ENCODE measurements at regions not wholly inside any gene's neighbourhood (a gene's known extent, or its start where the extent isn't known, plus 50 kb on each side); places are given as distances from the start of the nearest gene placed in this dataset.
"Not testable (repeated sequence)": the region's sequence is repeated elsewhere in the genome, so short reads cannot be mapped to it uniquely, and the experiment has no call there.

GRCh38 chr20:64327223-64327549 lies 71.6 kb downstream of the PCMTD2 start:
- not testable (repeated sequence) for H3K4me3 ChIP-seq, H3K9me3 ChIP-seq, H3K27ac ChIP-seq, H3K4me1 ChIP-seq, H3K36me3 ChIP-seq, ATAC-seq
- H3K27me3 ChIP-seq = peaks cover 20% of the 10 kb centered on the region
- WGBS, 2 donors (ENCODE audit: low coverage in 1 of 2) = 88% methylated on average over 1 of the region's 15 CpGs; no CpG with 5 or more reads in 1 of the 2 donors

DNA sequence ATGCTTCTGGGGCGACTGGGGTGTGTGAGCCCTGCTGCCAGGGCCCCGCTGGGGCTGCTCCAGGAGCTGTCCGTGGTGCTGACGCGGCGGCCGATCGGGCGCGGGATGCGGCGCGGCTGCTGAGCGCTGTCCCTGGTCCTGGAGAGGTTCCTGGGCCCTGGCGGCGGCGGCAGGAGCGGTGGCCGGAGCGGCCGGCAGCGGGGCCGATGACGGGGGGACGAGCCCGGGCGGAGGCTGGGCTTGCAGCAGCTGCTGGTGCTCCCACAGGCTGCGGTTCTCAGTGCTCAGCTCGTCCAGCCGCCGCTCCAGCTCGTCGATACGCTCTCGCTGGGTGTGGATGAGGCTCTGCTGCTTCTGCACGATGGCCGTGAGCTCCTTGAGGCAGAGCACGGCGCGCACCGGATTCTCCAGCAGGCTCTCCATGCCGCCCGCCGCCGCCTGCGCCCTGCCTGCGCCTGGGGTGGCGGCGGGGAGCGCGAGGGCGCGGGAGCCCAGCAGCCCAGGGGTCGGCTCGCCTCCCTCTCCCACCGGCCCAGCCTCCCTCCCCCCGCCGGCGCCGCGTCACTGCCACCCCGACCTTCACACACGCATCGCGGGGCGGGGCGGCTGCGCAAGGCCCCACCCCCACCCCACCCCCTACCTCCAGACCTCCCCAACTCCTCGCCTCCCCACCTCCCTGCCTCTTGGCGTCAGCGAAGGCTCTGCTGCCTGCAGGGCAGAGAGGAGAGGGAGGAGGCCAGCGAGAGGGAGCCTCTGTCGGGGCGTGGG lies 72.2 kb downstream of the PCMTD2 start:
- not testable (repeated sequence) for H3K36me3 ChIP-seq, H3K9me3 ChIP-seq, H3K4me3 ChIP-seq, H3K27ac ChIP-seq, H3K4me1 ChIP-seq
- peaks cover 20% of the 10 kb centered on the region for H3K27me3 ChIP-seq
- no CpG with 5 or more reads among the region's 74 CpGs for WGBS, 2 donors (ENCODE audit: low coverage in 1 of 2)
- peak; percentile 92 for ATAC-seq

- 42 to 63% methylated on average over 3 to 4 of the region's 9 CpGs for WGBS, 2 donors (ENCODE audit: low coverage in 1 of 2)
- H3K27ac ChIP-seq, H3K36me3 ChIP-seq, H3K4me1 ChIP-seq, H3K4me3 ChIP-seq, ATAC-seq: not testable (repeated sequence)
- Histone ChIP-seq H3K9me3 (peaks cover 0 to 13% (median 0%) of the 10 kb centered on the region in 3 donors), H3K27me3 (peaks cover 30% of the 10 kb centered on the region)
Measured at GRCh38 chr20:64328595-64329250, 73.2 kb downstream of the PCMTD2 start.

DNA sequence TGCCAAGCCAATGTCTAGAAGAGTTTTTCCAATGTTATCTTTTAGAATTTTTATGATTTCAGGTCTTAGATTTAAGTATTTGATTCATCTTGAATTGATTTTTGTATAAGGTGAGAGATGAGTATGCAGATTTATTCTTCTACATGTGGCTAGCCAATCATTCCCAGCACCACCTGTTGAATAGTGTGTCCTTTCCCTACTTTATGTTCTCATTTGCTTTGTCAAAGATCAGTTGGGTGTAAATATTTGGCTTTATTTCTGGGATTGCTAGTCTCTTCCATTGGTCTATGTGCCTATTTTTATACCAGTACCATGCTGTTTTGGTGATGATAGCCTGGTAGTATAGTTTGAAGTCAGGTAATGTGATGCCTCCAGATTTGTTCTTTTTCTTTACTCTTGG lies 77.1 kb downstream of the PCMTD2 start:
- Histone ChIP-seq H3K9me3 (peaks cover 0 to 13% (median 0%) of the 10 kb centered on the region in 3 donors), H3K27me3 (peaks cover 31% of the 10 kb centered on the region)
- H3K4me1 ChIP-seq, H3K27ac ChIP-seq, H3K4me3 ChIP-seq, H3K36me3 ChIP-seq, ATAC-seq: not testable (repeated sequence)

Measured in gastroesophageal sphincter (tissue), 4 donors.